WERI-Rb-1 (cell line): ENCODE measurements at regions not wholly inside any gene's neighbourhood (a gene's known extent, or its start where the extent isn't known, plus 50 kb on each side); places are given as distances from the start of the nearest gene placed in this dataset.
"Not testable (repeated sequence)": the region's sequence is repeated elsewhere in the genome, so short reads cannot be mapped to it uniquely, and the experiment has no call there.

Experiments
- DNase-seq: peaks from one replicate; pipeline ENCODE4 v3.0.0-alpha.2; 2020
- H3K27ac ChIP-seq: fragments of 250-450 bp; sonication (Bioruptor Pico); 2 replicates; pipeline ENCODE4 v1.5.1; 2020; ENCODE audit warnings: mild to moderate bottlenecking, moderate library complexity
- H3K27me3 ChIP-seq: fragments of 250-450 bp; sonication (Bioruptor Pico); 2 replicates; pipeline ENCODE4 v1.5.1; 2021; ENCODE audit warnings: mild to moderate bottlenecking, low read depth, moderate library complexity; ENCODE audit not compliant: insufficient read depth, severe bottlenecking
- H3K36me3 ChIP-seq: fragments of 250-450 bp; sonication (Bioruptor Pico); 2 replicates; pipeline ENCODE4 v1.5.1; 2020; ENCODE audit warnings: mild to moderate bottlenecking, moderate library complexity
- H3K4me3 ChIP-seq: 2 replicates; pipeline ENCODE4 v1.5.1; 2011; ENCODE audit warnings: low read depth, mild to moderate bottlenecking, control low read depth, low read length
- H3K9me3 ChIP-seq: fragments of 250-450 bp; sonication (Bioruptor Pico); 2 replicates; pipeline ENCODE4 v1.5.1; 2021; ENCODE audit warnings: mild to moderate bottlenecking, moderate library complexity; ENCODE audit not compliant: severe bottlenecking
- TF ChIP-seq, protein P1 (sequence below): IDR thresholded peaks from 2 replicates; pipeline ENCODE4 v1.5.1; 2011; ENCODE audit warnings: low read depth, mild to moderate bottlenecking, control low read depth, inconsistent platforms, low read length

GRCh38 chr1:96886474-96886873 lies 164.9 kb downstream of the PTBP2 start:
- Histone ChIP-seq H3K36me3 (no peaks in the 10 kb centered on the region), H3K27ac (no peak overlapping the region), H3K9me3 (no peaks in the 10 kb centered on the region), H3K4me3 (no peak overlapping the region), H3K27me3 (no peaks in the 10 kb centered on the region)
- TF ChIP-seq, protein P1, sequence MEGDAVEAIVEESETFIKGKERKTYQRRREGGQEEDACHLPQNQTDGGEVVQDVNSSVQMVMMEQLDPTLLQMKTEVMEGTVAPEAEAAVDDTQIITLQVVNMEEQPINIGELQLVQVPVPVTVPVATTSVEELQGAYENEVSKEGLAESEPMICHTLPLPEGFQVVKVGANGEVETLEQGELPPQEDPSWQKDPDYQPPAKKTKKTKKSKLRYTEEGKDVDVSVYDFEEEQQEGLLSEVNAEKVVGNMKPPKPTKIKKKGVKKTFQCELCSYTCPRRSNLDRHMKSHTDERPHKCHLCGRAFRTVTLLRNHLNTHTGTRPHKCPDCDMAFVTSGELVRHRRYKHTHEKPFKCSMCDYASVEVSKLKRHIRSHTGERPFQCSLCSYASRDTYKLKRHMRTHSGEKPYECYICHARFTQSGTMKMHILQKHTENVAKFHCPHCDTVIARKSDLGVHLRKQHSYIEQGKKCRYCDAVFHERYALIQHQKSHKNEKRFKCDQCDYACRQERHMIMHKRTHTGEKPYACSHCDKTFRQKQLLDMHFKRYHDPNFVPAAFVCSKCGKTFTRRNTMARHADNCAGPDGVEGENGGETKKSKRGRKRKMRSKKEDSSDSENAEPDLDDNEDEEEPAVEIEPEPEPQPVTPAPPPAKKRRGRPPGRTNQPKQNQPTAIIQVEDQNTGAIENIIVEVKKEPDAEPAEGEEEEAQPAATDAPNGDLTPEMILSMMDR, result no peak
- DNase-seq, result no peak

GRCh38 chr1:96887501-96887900 lies 165.9 kb downstream of the PTBP2 start:
- no peak overlapping the region for H3K4me3 ChIP-seq
- H3K9me3 ChIP-seq, result no peaks in the 10 kb centered on the region
- no peak overlapping the region for H3K27ac ChIP-seq
- TF ChIP-seq, protein P1, result no peak
- no peaks in the 10 kb centered on the region for H3K27me3 ChIP-seq
- no peak for DNase-seq
- no peaks in the 10 kb centered on the region for H3K36me3 ChIP-seq

DNA sequence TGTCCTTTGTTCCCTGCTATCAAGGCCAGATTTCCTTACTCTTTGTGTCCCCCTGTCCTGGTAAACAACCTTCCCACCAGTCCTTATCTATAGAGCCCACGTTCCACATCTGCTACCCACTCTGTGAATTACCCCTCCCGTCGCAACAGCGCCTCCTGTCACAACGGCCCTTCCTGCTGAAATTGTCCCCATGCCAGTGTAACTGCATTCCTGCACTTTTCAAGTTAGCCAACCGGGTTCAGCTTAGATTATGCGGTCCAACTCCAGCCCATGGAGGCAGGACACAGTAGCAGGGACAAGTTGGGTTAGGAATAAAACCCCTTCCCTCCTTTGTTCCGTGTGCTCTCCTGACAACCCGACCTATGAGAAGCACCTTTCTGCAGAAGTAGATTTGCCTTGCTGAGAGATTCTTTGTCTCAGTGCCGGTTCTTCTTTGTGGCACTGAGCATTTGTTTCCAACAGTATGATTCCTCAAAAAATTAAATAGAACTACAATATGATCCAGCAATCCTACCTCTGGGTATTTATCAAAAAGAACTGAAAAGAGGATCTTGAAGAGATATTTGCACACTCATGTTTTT lies 180.3 kb downstream of the PTBP2 start:
- TF ChIP-seq, protein P1, result no peak
- H3K9me3 ChIP-seq, result no peaks in the 10 kb centered on the region
- no peak overlapping the region for H3K27ac ChIP-seq
- H3K27me3 ChIP-seq, result no peaks in the 10 kb centered on the region
- H3K4me3 ChIP-seq, result no peak overlapping the region
- H3K36me3 ChIP-seq, result no peaks in the 10 kb centered on the region
- DNase-seq, result no peak

GRCh38 chr1:96912248-96912647 lies 190.7 kb downstream of the PTBP2 start:
- DNase-seq, result peak; percentile 9
- H3K36me3 ChIP-seq, result no peaks in the 10 kb centered on the region

GRCh38 chr1:96915701-96916100 lies 194.1 kb downstream of the PTBP2 start:
- not testable (repeated sequence) for H3K9me3 ChIP-seq, H3K4me3 ChIP-seq, DNase-seq, H3K27me3 ChIP-seq, H3K36me3 ChIP-seq, H3K27ac ChIP-seq

More at GRCh38 chr1:96912248-96912647, 190.7 kb downstream of the PTBP2 start:
- TF ChIP-seq, protein P1, result no peak
- Histone ChIP-seq H3K4me3 (no peak overlapping the region), H3K27me3 (no peaks in the 10 kb centered on the region), H3K27ac (no peak overlapping the region), H3K9me3 (peaks cover 4% of the 10 kb centered on the region)

GRCh38 chr1:96918406-96918805 lies 196.8 kb downstream of the PTBP2 start:
- H3K4me3 ChIP-seq, result no peak overlapping the region
- DNase-seq, result no peak
- H3K27me3 ChIP-seq, result no peaks in the 10 kb centered on the region
- H3K9me3 ChIP-seq, result peaks cover 4% of the 10 kb centered on the region
- TF ChIP-seq, protein P1, result no peak
- no peak overlapping the region for H3K27ac ChIP-seq
- H3K36me3 ChIP-seq, result no peaks in the 10 kb centered on the region
